Loucy (cell line): ENCODE measurements at regions not wholly inside any gene's neighbourhood (a gene's known extent, or its start where the extent isn't known, plus 50 kb on each side); places are given as distances from the start of the nearest gene placed in this dataset.

Source experiments
- H2AFZ ChIP-seq: fragments of 200-600 bp; sonication (generic); 2 replicates; pipeline ENCODE4 v1.6.0; 2016; ENCODE audit warnings: antibody characterized with exemption, mild to moderate bottlenecking, low read length, moderate library complexity
- H3F3A ChIP-seq: fragments of 200-600 bp; 2 replicates; pipeline ENCODE4 v1.6.0; 2016; ENCODE audit warnings: antibody characterized with exemption, low read depth, mild to moderate bottlenecking
- H3K27me3 ChIP-seq: fragments of 200-600 bp; sonication (generic); 2 replicates; pipeline ENCODE4 v1.6.1; 2014; ENCODE audit warnings: low read length, mild to moderate bottlenecking; ENCODE audit not compliant: insufficient read depth, poor library complexity, severe bottlenecking
- H3K36me3 ChIP-seq: fragments of 200-600 bp; sonication (generic); 2 replicates; pipeline ENCODE4 v1.6.1; 2016; ENCODE audit warnings: low read length; ENCODE audit not compliant: insufficient read depth
- H3K4me1 ChIP-seq: fragments of 200-600 bp; sonication (generic); 2 replicates; pipeline ENCODE4 v1.5.1; 2014; ENCODE audit warnings: low read length, mild to moderate bottlenecking; ENCODE audit not compliant: insufficient read depth, poor library complexity, severe bottlenecking
- H3K4me2 ChIP-seq: fragments of 200-600 bp; sonication (generic); 2 replicates; pipeline ENCODE4 v1.6.0; 2014; ENCODE audit warnings: antibody characterized with exemption, low read length, low read depth, mild to moderate bottlenecking; ENCODE audit not compliant: poor library complexity, severe bottlenecking
- H3K4me3 ChIP-seq: fragments of 200-600 bp; sonication (generic); 2 replicates; pipeline ENCODE4 v1.5.1; 2014; ENCODE audit warnings: low read length, mild to moderate bottlenecking, mixed read lengths; ENCODE audit not compliant: poor library complexity, severe bottlenecking
- H3K79me2 ChIP-seq: fragments of 200-600 bp; sonication (generic); 2 replicates; pipeline ENCODE4 v1.6.1; 2014; ENCODE audit warnings: low read length; ENCODE audit not compliant: insufficient read depth
- H3K9ac ChIP-seq: fragments of 200-600 bp; sonication (generic); 2 replicates; pipeline ENCODE4 v1.6.0; 2014; ENCODE audit warnings: mild to moderate bottlenecking, low read depth, low read length, moderate library complexity; ENCODE audit not compliant: poor library complexity, severe bottlenecking
- H3K9me2 ChIP-seq: fragments of 200-600 bp; sonication (generic); replicated peaks from 2 replicates; pipeline ENCODE4 v1.6.1; 2016; ENCODE audit warnings: low read depth, low read length, mixed read lengths
- H3K9me3 ChIP-seq: fragments of 200-600 bp; sonication (generic); 2 replicates; pipeline ENCODE4 v1.6.1; 2014; ENCODE audit warnings: mild to moderate bottlenecking, antibody characterized with exemption, low read length, low read depth; ENCODE audit not compliant: insufficient read depth
- H4K20me1 ChIP-seq: fragments of 200-600 bp; sonication (generic); 2 replicates; pipeline ENCODE4 v1.6.0; 2014; ENCODE audit warnings: antibody characterized with exemption, low read length, mild to moderate bottlenecking; ENCODE audit not compliant: insufficient read depth, poor library complexity, severe bottlenecking
- CTCF ChIP-seq: fragments of 200-600 bp; sonication (generic); conservative IDR thresholded peaks from 2 replicates; pipeline ENCODE4 v1.5.1; 2014; ENCODE audit warnings: mild to moderate bottlenecking, antibody characterized with exemption, low read length
- EZH2phosphoT487 ChIP-seq: fragments of 200-600 bp; IDR thresholded peaks from 2 replicates; pipeline ENCODE4 v1.6.1; 2018; ENCODE audit warnings: antibody characterized with exemption, mild to moderate bottlenecking, moderate library complexity, borderline replicate concordance

GRCh38 chr3:82939491-82940097, 1178.1 kb upstream of the GBE1 start:
- Histone ChIP-seq H4K20me1 (no peaks in the 10 kb centered on the region), H3K9ac (no peak overlapping the region), H3K9me3 (0 out of 2 replicates have a peak, but pooled peaks cover under 1% of the 10 kb centered on the region), H3K36me3 (no peaks in the 10 kb centered on the region), H3K4me1 (no peaks in the 10 kb centered on the region), H2AFZ (no peak overlapping the region), H3K27me3 (no peaks in the 10 kb centered on the region), H3K9me2 (no peaks in the 10 kb centered on the region), H3K79me2 (no peaks in the 10 kb centered on the region), H3F3A (no peaks in the 10 kb centered on the region), H3K4me3 (no peak overlapping the region), H3K4me2 (no peak overlapping the region)
- TF ChIP-seq EZH2phosphoT487 (no peak), CTCF (no peak)

GRCh38 chr3:82938821-82939328, 1177.4 kb upstream of the GBE1 start:
- no peaks in the 10 kb centered on the region for H4K20me1 ChIP-seq
- H3F3A ChIP-seq = no peaks in the 10 kb centered on the region
- H3K79me2 ChIP-seq = no peaks in the 10 kb centered on the region
- no peak for TF ChIP-seq CTCF
- no peak for TF ChIP-seq EZH2phosphoT487
- H3K27me3 ChIP-seq = no peaks in the 10 kb centered on the region
- no peaks in the 10 kb centered on the region for H3K4me1 ChIP-seq
- H2AFZ ChIP-seq = no peak overlapping the region
- H3K4me2 ChIP-seq = no peak overlapping the region
- no peak overlapping the region for H3K9ac ChIP-seq
- no peak overlapping the region for H3K4me3 ChIP-seq
- no peaks in the 10 kb centered on the region for H3K9me3 ChIP-seq
- no peaks in the 10 kb centered on the region for H3K36me3 ChIP-seq
- H3K9me2 ChIP-seq = no peaks in the 10 kb centered on the region

DNA sequence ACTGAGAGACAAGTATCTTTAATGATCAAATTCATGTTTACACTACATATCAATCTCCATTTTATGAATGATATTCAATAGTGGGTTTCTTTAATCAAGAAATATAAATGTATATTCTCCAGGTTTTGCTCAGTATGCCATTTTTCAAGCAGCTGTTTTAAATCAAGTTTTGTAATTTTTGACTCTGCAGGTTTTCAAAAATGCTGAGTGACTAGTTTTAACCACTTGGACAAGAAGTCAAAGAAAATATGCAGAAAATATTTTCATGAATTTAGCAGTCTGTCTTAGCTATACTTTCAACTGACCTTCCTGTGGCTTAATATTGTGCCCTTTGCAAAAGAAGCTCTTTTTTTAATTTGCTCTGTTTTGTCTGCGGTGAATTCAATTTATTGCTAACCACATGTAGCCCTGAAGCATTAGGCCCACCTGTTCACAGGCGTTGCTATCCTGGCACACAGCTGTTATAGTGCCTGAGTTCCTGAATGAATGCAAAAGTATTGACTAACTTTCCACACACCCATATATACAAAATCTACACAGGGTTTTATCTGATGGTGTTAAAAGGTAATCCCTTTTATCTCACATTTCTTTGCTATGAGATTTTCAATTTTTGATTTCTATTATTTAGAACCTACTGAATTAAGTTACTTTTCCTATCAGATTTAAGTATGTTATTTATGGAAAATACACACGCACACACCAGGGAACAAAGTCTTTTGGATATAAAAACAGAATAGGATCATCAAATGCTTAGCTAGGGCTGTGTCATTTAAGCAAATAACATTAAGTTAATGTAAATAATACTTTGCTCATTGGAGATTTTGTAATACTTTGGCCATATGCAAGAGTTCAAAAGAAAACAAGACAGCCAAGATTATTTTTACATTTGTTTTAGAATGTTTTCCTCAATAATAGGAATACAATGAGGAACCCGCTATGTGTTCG, 1166.1 kb upstream of the GBE1 start:
- no peaks in the 10 kb centered on the region for H3K27me3 ChIP-seq
- no peaks in the 10 kb centered on the region for H3K4me1 ChIP-seq
- no peaks in the 10 kb centered on the region for H3K36me3 ChIP-seq
- H3K9me2 ChIP-seq = no peaks in the 10 kb centered on the region
- H3K9me3 ChIP-seq = no peaks in the 10 kb centered on the region
- H3K4me3 ChIP-seq = no peak overlapping the region
- no peaks in the 10 kb centered on the region for H4K20me1 ChIP-seq
- H3K79me2 ChIP-seq = no peaks in the 10 kb centered on the region
- no peaks in the 10 kb centered on the region for H3F3A ChIP-seq
- no peak overlapping the region for H2AFZ ChIP-seq
- H3K9ac ChIP-seq = no peak overlapping the region
- TF ChIP-seq CTCF (no peak), EZH2phosphoT487 (no peak)
- no peak overlapping the region for H3K4me2 ChIP-seq
